H9 (cell line): ENCODE measurements at regions not wholly inside any gene's neighbourhood (a gene's known extent, or its start where the extent isn't known, plus 50 kb on each side); places are given as distances from the start of the nearest gene placed in this dataset.

Source experiments
- DNase-seq: peaks from one replicate; pipeline ENCODE4 v3.0.0-alpha.2; 2017
- H2AFZ ChIP-seq: one replicate; pipeline ENCODE4 v1.6.1; 2013; ENCODE audit warnings: mild to moderate bottlenecking, low read length, control low read depth, moderate library complexity
- H2AK5ac ChIP-seq: 2 replicates; pipeline ENCODE4 v1.6.1; 2013; ENCODE audit warnings: low read length, control low read depth, mixed read lengths; ENCODE audit not compliant: insufficient read length
- H2BK120ac ChIP-seq: one replicate; pipeline ENCODE4 v1.6.1; 2013; ENCODE audit warnings: low read depth, mild to moderate bottlenecking, low read length, control low read depth, inconsistent platforms; ENCODE audit not compliant: poor library complexity, severe bottlenecking
- H2BK12ac ChIP-seq: 2 replicates; pipeline ENCODE4 v1.6.1; 2013; ENCODE audit warnings: low read length, control low read depth, mixed read lengths, low read depth; ENCODE audit not compliant: insufficient read length
- H2BK15ac ChIP-seq: 2 replicates; pipeline ENCODE4 v1.6.1; 2013; ENCODE audit warnings: low read depth, low read length, control low read depth
- H2BK20ac ChIP-seq: one replicate; pipeline ENCODE4 v1.6.1; 2013; ENCODE audit warnings: low read depth, mild to moderate bottlenecking, low read length, control low read depth, inconsistent platforms; ENCODE audit not compliant: poor library complexity, severe bottlenecking
- H2BK5ac ChIP-seq: 2 replicates; pipeline ENCODE4 v1.6.1; 2013; ENCODE audit warnings: low read length, control low read depth, mixed read lengths; ENCODE audit not compliant: insufficient read length
- H3K14ac ChIP-seq: 2 replicates; pipeline ENCODE4 v1.6.1; 2013; ENCODE audit warnings: low read length, control low read depth; ENCODE audit not compliant: insufficient read depth
- H3K18ac ChIP-seq: 2 replicates; pipeline ENCODE4 v1.6.1; 2013; ENCODE audit warnings: low read depth, mild to moderate bottlenecking, mixed read lengths, low read length, control low read depth; ENCODE audit not compliant: insufficient read length
- H3K23ac ChIP-seq: 2 replicates; pipeline ENCODE4 v1.6.1; 2013; ENCODE audit warnings: low read length, control low read depth, mixed read lengths, low read depth; ENCODE audit not compliant: insufficient read length
- H3K23me2 ChIP-seq: 2 replicates; pipeline ENCODE4 v1.6.1; 2013; ENCODE audit warnings: low read depth, mild to moderate bottlenecking, mixed read lengths, low read length, control low read depth; ENCODE audit not compliant: insufficient read length, poor library complexity, severe bottlenecking
- H3K27ac ChIP-seq: 2 replicates; pipeline ENCODE4 v1.5.1; 2013; ENCODE audit warnings: low read length, control low read depth, mixed read lengths, low read depth; ENCODE audit not compliant: insufficient read length
- H3K27me3 ChIP-seq: 2 replicates; pipeline ENCODE4 v1.6.1; 2013; ENCODE audit warnings: low read length, control low read depth, inconsistent platforms; ENCODE audit not compliant: insufficient read depth
- H3K4ac ChIP-seq: 2 replicates; pipeline ENCODE4 v1.6.1; 2013; ENCODE audit warnings: low read depth, mild to moderate bottlenecking, control low read depth, inconsistent platforms, low read length, moderate library complexity
- H3K4me1 ChIP-seq: 2 replicates; pipeline ENCODE4 v1.6.1; 2013; ENCODE audit warnings: low read length, control low read depth, inconsistent platforms; ENCODE audit not compliant: insufficient read depth
- H3K4me2 ChIP-seq: 2 replicates; pipeline ENCODE4 v1.6.1; 2013; ENCODE audit warnings: low read length, control low read depth, mixed read lengths; ENCODE audit not compliant: insufficient read length, insufficient read depth
- H3K56ac ChIP-seq: 2 replicates; pipeline ENCODE4 v1.6.1; 2013; ENCODE audit warnings: low read depth, mild to moderate bottlenecking, mixed read lengths, low read length, control low read depth; ENCODE audit not compliant: insufficient read length
- H3K79me1 ChIP-seq: 2 replicates; pipeline ENCODE4 v1.6.1; 2013; ENCODE audit warnings: low read depth, mild to moderate bottlenecking, moderate library complexity, low read length, control low read depth, inconsistent platforms; ENCODE audit not compliant: insufficient read depth, poor library complexity, severe bottlenecking
- H3K79me2 ChIP-seq: 2 replicates; pipeline ENCODE4 v1.6.1; 2013; ENCODE audit warnings: low read length, control low read depth, inconsistent platforms; ENCODE audit not compliant: insufficient read depth
- H3K9ac ChIP-seq: 2 replicates; pipeline ENCODE4 v1.6.1; 2013; ENCODE audit warnings: low read length, control low read depth, mixed read lengths; ENCODE audit not compliant: insufficient read length; ENCODE audit errors: extremely low read depth
- H3K9me3 ChIP-seq: one replicate; pipeline ENCODE4 v1.6.1; 2013; ENCODE audit warnings: low read depth, low read length, inconsistent platforms; ENCODE audit not compliant: control insufficient read depth
- H3T11ph ChIP-seq: one replicate; pipeline ENCODE4 v1.6.1; 2013; ENCODE audit warnings: mild to moderate bottlenecking, low read length, control low read depth, inconsistent platforms
- H4K20me1 ChIP-seq: one replicate; pipeline ENCODE4 v1.6.1; 2013; ENCODE audit not compliant: control insufficient read depth, insufficient read length, insufficient read depth
- H4K5ac ChIP-seq: 2 replicates; pipeline ENCODE4 v1.6.1; 2013; ENCODE audit warnings: low read depth, mild to moderate bottlenecking, mixed read lengths, low read length, control low read depth; ENCODE audit not compliant: insufficient read length
- H4K8ac ChIP-seq: replicated peaks from 2 replicates; pipeline ENCODE4 v1.6.1; 2013; ENCODE audit warnings: low read length, control low read depth, mixed read lengths, low read depth; ENCODE audit not compliant: insufficient read length
- H4K91ac ChIP-seq: 2 replicates; pipeline ENCODE4 v1.6.1; 2013; ENCODE audit warnings: low read depth, mild to moderate bottlenecking, moderate library complexity, mixed read lengths, low read length, control low read depth; ENCODE audit not compliant: insufficient read length
- H3K27ac Mint-ChIP-seq, 3 experiments: 2 replicates in 2 of 3; 3 replicates in 1 of 3; pipeline ENCODE4 v1.8.0; 2020 to 2021; ENCODE audit warnings: mixed read lengths in 3 of 3, mild to moderate bottlenecking in 1 of 3, moderate library complexity in 1 of 3
- H3K27me3 Mint-ChIP-seq: 2 replicates; pipeline ENCODE4 v1.8.0; 2021; ENCODE audit warnings: low read depth, mild to moderate bottlenecking, moderate library complexity, mixed read lengths
- H3K36me3 Mint-ChIP-seq, 3 experiments: 2 replicates in 2 of 3; 3 replicates in 1 of 3; pipeline ENCODE4 v1.8.0; 2020 to 2021; ENCODE audit warnings: low read depth in 3 of 3, mixed read lengths in 3 of 3; ENCODE audit not compliant: insufficient read depth in 1 of 3
- H3K4me1 Mint-ChIP-seq, 2 experiments: 2 replicates each; pipeline ENCODE4 v1.8.0; 2020; ENCODE audit warnings: mixed read lengths in 2 of 2
- H3K4me3 Mint-ChIP-seq, 2 experiments: 2 replicates in 1 of 2; 3 replicates in 1 of 2; pipeline ENCODE4 v1.8.0; 2020 to 2021; ENCODE audit warnings: mild to moderate bottlenecking in 2 of 2, mixed read lengths in 2 of 2, moderate library complexity in 1 of 2
- H3K9me3 Mint-ChIP-seq, 2 experiments: 2 replicates in 1 of 2; 3 replicates in 1 of 2; pipeline ENCODE4 v1.8.0; 2020; ENCODE audit warnings: mild to moderate bottlenecking in 2 of 2, mixed read lengths in 2 of 2, moderate library complexity in 1 of 2
- CTCF ChIP-seq: fragments of 200-600 bp; sonication (generic); conservative IDR thresholded peaks from 3 replicates; pipeline ENCODE4 v1.8.0; 2021; ENCODE audit warnings: antibody characterized with exemption, mild to moderate bottlenecking
- WGBS: extraction: QIAGEN DNeasy Blood & Tissue Kit; methylation state at CpG from one replicate; pipeline ENCODE4 v1.1.7; 2013; ENCODE audit warnings: missing lambda C conversion rate, low lambda C conversion rate, mixed read lengths; ENCODE audit not compliant: insufficient read length; ENCODE audit errors: extremely low coverage; 5-methylcytosine and 5-hydroxymethylcytosine counted together

GRCh38 chr7:46814516-46815250 is 767.2 kb downstream of the TNS3 start:
- Histone ChIP-seq H2BK120ac (no peak overlapping the region), H4K20me1 (no peaks in the 10 kb centered on the region), H4K91ac (no peak overlapping the region), H3K4me1 (no peaks in the 10 kb centered on the region), H3K79me1 (no peaks in the 10 kb centered on the region), H2BK15ac (no peak overlapping the region), H3K23me2 (no peaks in the 10 kb centered on the region), H3K4ac (no peak overlapping the region), H2AK5ac (no peak overlapping the region), H4K8ac (no peak overlapping the region), H3K9me3 (no peaks in the 10 kb centered on the region), H3K27me3 (no peaks in the 10 kb centered on the region), H3K9ac (no peak overlapping the region), H3K56ac (no peak overlapping the region), H3T11ph (no peak overlapping the region), H3K4me2 (no peak overlapping the region), H3K18ac (no peak overlapping the region), H2BK12ac (no peak overlapping the region), H2BK5ac (no peak overlapping the region), H3K27ac (no peak overlapping the region), H2BK20ac (no peak overlapping the region), H3K79me2 (no peaks in the 10 kb centered on the region), H2AFZ (no peak overlapping the region), H3K14ac (no peak overlapping the region), H3K23ac (no peak overlapping the region), H4K5ac (no peak overlapping the region)
- Mint-ChIP-seq H3K4me3 (no peak overlapping the region), H3K36me3 (peaks cover 0 to 2% (median 0%) of the 10 kb centered on the region in 3 experiments; a peak in 3 of 7 replicates), H3K4me1 (peaks cover 6 to 7% of the 10 kb centered on the region in 2 experiments; a peak in 2 of 4 replicates), H3K9me3 (peaks cover 4 to 7% of the 10 kb centered on the region in 2 experiments; a peak in 4 of 5 replicates), H3K27me3 (no peaks in the 10 kb centered on the region), H3K27ac (peak overlapping the region in 1 of 3 experiments; percentile 68; a peak in 1 of 7 replicates)
- TF ChIP-seq CTCF = no peak
- no peak for DNase-seq
- no CpG with 5 or more reads among the region's 4 CpGs for WGBS
